ENCODE measurements at regions not wholly inside any gene's neighbourhood (a gene's known extent, or its start where the extent isn't known, plus 50 kb on each side); places are given as distances from the start of the nearest gene placed in this dataset.

GRCh38 chr22:48097723-48098122 is 1335.3 kb downstream of the TBC1D22A start:
- no peak for DNase-seq

GRCh38 chr22:48096851-48097665 is 1334.6 kb downstream of the TBC1D22A start:
- no peak for DNase-seq

- no peak for DNase-seq
These were observed 1334.0 kb downstream of the TBC1D22A start for GRCh38 chr22:48096411-48096810.

- no peak for DNase-seq
These were observed 1331.5 kb downstream of the TBC1D22A start for GRCh38 chr22:48093981-48094380.

GRCh38 chr22:48092866-48093265 is 1330.4 kb downstream of the TBC1D22A start:
- no peak for DNase-seq

GRCh38 chr22:48091656-48092223 is 1329.3 kb downstream of the TBC1D22A start:
- no peak for DNase-seq

GRCh38 chr22:48091060-48091650 is 1328.7 kb downstream of the TBC1D22A start:
- DNase-seq, result no peak

GRCh38 chr22:48090332-48090672 is 1327.9 kb downstream of the TBC1D22A start:
- DNase-seq, result no peak

GRCh38 chr22:48089601-48090331 is 1327.3 kb downstream of the TBC1D22A start:
- DNase-seq, result peak; percentile 53

- no peak for DNase-seq
These were observed 1326.6 kb downstream of the TBC1D22A start for GRCh38 chr22:48088926-48089536.

GRCh38 chr22:48088251-48088650 is 1325.8 kb downstream of the TBC1D22A start:
- no peak for DNase-seq

- no peak for DNase-seq
These were observed 1323.6 kb downstream of the TBC1D22A start for GRCh38 chr22:48085901-48086645.

GRCh38 chr22:48084729-48085050 is 1322.2 kb downstream of the TBC1D22A start:
- no peak for DNase-seq

- DNase-seq, result no peak
These were observed 1321.7 kb downstream of the TBC1D22A start for GRCh38 chr22:48084041-48084728.

- DNase-seq, result no peak
These were observed 1321.1 kb downstream of the TBC1D22A start for GRCh38 chr22:48083502-48083901.

GRCh38 chr22:48082284-48082683 is 1319.8 kb downstream of the TBC1D22A start:
- DNase-seq, result no peak

GRCh38 chr22:48081281-48081680 is 1318.8 kb downstream of the TBC1D22A start:
- DNase-seq, result no peak

GRCh38 chr22:48080316-48081165 is 1318.1 kb downstream of the TBC1D22A start:
- no peak for DNase-seq

GRCh38 chr22:48079505-48080290 is 1317.2 kb downstream of the TBC1D22A start:
- no peak for DNase-seq

- DNase-seq, result no peak
These were observed 1316.4 kb downstream of the TBC1D22A start for GRCh38 chr22:48078825-48079224.
